ENCODE measurements at regions not wholly inside any gene's neighbourhood (a gene's known extent, or its start where the extent isn't known, plus 50 kb on each side); places are given as distances from the start of the nearest gene placed in this dataset.
"Not testable (repeated sequence)": the region's sequence is repeated elsewhere in the genome, so short reads cannot be mapped to it uniquely, and the experiment has no call there.

DNA sequence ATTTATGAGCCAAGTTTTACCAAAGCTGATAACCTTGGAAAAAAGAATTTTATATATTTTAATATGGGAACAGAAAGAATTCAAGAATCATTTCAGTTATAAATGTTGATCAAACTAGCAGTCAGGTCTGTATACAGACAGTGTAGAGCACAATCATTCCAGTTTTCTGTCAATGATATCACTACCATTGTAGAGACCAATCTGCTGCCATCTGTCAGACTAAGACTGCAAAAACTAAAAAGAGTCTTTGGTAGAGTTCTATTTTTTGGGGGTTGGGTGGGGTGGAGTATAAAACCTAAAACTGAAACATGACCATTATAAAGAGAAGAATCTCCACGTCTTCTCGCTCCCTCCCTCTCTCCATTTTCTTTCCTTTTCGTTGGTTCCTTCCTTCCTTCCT lies 204.7 kb upstream of the UBE2E3 start:
- Histone ChIP-seq H3K9ac (ENCODE audit: low read depth, low read length) (no peak overlapping the region), H3K9me3 (ENCODE audit: control insufficient read depth, insufficient read depth, low read length) (no peaks in the 10 kb centered on the region), H3K4me1 (ENCODE audit: control insufficient read depth, insufficient read depth, low read length) (peaks cover 9% of the 10 kb centered on the region), H3K27ac (ENCODE audit: low read depth, low read length) (no peak overlapping the region), H3K36me3 (ENCODE audit: control insufficient read depth, insufficient read depth, low read length) (no peaks in the 10 kb centered on the region), H3K27me3 (ENCODE audit: control insufficient read depth, insufficient read depth, low read length) (no peaks in the 10 kb centered on the region), H3K4me3 (ENCODE audit: low read depth, low read length) (no peak overlapping the region)

DNA sequence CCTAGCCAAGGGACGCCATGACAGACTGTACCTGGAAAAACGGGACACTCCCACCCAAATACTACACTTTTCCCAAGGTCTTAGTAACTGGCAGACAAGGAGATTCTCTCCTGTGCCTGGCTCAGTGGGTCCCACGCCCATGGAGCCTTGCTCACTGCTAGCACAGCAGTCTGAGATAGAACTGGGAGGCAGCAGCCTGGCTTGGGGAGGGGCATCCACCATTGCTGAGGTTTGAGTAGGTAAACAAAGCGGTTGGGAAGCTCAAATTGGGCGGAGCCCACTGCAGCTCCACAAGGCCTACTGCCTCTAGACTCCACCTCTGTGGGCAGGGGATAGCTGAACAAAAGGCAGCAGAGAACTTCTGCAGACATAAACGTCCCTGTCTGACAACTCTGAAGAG lies 215.1 kb upstream of the UBE2E3 start:
- not testable (repeated sequence) for H3K9ac ChIP-seq (ENCODE audit: low read depth, low read length); H3K36me3 ChIP-seq (ENCODE audit: control insufficient read depth, insufficient read depth, low read length); H3K27ac ChIP-seq (ENCODE audit: low read depth, low read length); H3K4me3 ChIP-seq (ENCODE audit: low read depth, low read length); H3K9me3 ChIP-seq (ENCODE audit: control insufficient read depth, insufficient read depth, low read length); H3K27me3 ChIP-seq (ENCODE audit: control insufficient read depth, insufficient read depth, low read length); H3K4me1 ChIP-seq (ENCODE audit: control insufficient read depth, insufficient read depth, low read length)

DNA sequence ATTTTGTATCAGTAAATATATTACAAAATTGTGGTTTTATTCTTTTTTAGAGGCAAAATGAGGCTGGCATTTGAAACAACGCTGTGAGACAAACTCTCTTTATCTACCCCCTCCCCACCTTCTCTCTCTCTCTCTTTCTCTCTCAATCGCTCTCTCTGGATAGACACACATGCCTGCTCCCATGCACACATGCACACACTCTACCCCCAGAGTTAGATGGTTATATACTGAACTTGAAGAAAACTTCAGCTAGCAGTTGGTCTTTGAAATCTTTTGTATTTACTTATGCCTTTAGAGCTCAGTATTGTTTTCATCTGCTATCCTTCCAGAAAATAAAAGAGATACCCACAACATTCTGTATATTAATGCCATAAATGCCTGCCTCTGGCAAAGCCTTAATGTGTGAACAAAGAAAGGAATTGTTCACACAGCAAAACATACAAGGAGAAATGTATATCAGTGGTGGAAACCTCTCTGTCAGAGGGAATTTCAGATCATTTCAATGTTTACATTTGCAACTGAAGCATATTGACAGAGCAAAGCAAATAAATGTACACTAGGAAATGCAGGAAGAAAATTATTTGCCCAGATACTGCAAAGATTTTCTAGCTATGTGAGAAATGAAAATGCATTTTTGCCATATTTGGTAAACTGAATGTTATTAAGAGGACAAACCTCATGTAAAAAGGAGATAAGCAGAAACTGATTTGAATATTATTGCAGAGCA lies 217.0 kb upstream of the UBE2E3 start:
- H3K27me3 ChIP-seq (ENCODE audit: control insufficient read depth, insufficient read depth, low read length) = no peaks in the 10 kb centered on the region
- H3K9ac ChIP-seq (ENCODE audit: low read depth, low read length) = no peak overlapping the region
- H3K4me1 ChIP-seq (ENCODE audit: control insufficient read depth, insufficient read depth, low read length) = peaks cover 13% of the 10 kb centered on the region
- no peaks in the 10 kb centered on the region for H3K36me3 ChIP-seq (ENCODE audit: control insufficient read depth, insufficient read depth, low read length)
- no peaks in the 10 kb centered on the region for H3K9me3 ChIP-seq (ENCODE audit: control insufficient read depth, insufficient read depth, low read length)
- H3K4me3 ChIP-seq (ENCODE audit: low read depth, low read length) = no peak overlapping the region
- no peak overlapping the region for H3K27ac ChIP-seq (ENCODE audit: low read depth, low read length)

DNA sequence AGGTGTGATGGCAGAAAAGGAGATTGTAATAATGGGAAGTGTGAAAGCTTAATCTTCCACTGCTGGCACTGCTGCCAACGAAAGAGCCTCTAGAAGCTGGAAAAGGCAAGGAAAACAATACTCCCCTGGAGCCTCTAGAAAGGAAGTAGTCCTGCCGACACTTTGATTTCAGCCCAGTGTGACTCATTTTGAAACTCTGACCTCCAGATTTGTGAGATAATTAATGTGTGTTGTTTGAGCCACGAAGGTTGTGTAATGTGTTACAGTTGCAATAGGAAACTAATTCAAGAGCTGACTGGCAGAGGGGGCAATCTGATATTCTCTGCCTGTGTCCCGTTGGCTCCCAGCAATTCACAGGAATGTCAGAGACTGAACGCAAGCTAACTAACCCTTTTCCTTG lies 219.2 kb upstream of the UBE2E3 start:
- no peak overlapping the region for H3K4me3 ChIP-seq (ENCODE audit: low read depth, low read length)
- no peaks in the 10 kb centered on the region for H3K9me3 ChIP-seq (ENCODE audit: control insufficient read depth, insufficient read depth, low read length)
- H3K4me1 ChIP-seq (ENCODE audit: control insufficient read depth, insufficient read depth, low read length) = peaks cover 13% of the 10 kb centered on the region
- no peak overlapping the region for H3K27ac ChIP-seq (ENCODE audit: low read depth, low read length)
- no peak overlapping the region for H3K9ac ChIP-seq (ENCODE audit: low read depth, low read length)
- H3K36me3 ChIP-seq (ENCODE audit: control insufficient read depth, insufficient read depth, low read length) = no peaks in the 10 kb centered on the region
- H3K27me3 ChIP-seq (ENCODE audit: control insufficient read depth, insufficient read depth, low read length) = no peaks in the 10 kb centered on the region

DNA sequence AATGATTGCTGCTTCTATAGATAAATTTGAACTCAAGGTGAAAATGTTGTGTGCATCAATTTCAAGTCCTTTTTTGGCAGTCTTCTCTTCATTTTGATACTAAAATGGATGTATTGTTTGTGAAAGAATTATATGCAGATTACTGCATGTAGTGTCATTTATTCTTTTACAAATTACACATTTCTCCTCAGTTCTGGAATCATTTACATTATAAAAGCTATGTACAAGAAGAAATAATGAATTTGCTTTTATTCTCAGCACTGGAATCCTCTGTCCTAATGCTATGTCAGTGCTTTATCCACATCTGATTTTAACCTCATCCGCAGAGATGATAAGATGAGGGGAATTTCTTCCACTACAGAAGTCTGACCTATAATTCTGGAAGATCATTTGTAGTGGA lies 220.8 kb upstream of the UBE2E3 start:
- Histone ChIP-seq H3K27me3 (ENCODE audit: control insufficient read depth, insufficient read depth, low read length) (no peaks in the 10 kb centered on the region), H3K36me3 (ENCODE audit: control insufficient read depth, insufficient read depth, low read length) (no peaks in the 10 kb centered on the region), H3K4me1 (ENCODE audit: control insufficient read depth, insufficient read depth, low read length) (peaks cover 13% of the 10 kb centered on the region), H3K9me3 (ENCODE audit: control insufficient read depth, insufficient read depth, low read length) (no peaks in the 10 kb centered on the region), H3K4me3 (ENCODE audit: low read depth, low read length) (no peak overlapping the region), H3K9ac (ENCODE audit: low read depth, low read length) (no peak overlapping the region), H3K27ac (ENCODE audit: low read depth, low read length) (no peak overlapping the region)

DNA sequence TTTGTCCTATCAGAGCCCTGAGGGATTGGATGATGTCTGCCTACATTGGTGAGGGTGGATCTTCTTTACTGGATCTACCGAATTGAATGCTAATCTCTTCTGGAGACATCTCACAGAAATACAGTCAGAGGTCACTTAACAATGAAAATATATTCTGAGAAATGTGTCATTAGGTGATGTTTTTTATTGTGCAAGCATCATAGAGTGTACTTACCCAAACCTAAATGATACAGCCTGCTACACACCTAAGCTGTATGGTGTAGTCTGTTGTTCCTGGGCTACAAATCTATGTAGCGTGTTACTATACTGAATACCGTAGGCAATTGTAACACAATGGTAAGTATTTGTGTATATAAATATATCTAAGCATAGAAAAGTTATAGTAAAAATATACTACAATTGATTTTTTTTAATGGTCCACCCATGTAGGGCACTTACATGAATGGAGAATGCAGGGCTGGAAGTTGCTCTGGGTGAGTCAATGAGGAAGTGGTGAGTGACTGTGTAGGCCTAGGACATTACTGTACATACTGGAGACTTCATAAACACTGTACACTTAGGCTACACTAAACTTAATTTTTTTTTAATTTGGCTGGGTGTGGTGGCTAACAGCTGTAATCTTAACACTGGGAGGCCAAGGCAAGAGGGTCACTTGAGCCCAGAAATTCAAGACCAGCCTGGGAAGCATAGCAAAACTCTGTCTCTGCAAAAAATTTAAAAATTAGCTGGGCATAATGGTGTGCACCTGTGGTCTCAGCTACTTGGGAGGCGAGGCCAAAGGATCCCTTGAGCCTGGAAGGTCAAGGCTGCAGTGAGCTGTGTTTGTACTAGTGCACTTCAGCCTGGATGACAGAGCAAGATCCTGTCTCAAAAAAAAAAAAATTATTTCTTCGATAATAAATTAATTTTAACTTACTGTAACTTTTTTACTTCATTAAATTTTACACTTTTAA lies 226.3 kb upstream of the UBE2E3 start:
- no peak overlapping the region for H3K27ac ChIP-seq (ENCODE audit: low read depth, low read length)

DNA sequence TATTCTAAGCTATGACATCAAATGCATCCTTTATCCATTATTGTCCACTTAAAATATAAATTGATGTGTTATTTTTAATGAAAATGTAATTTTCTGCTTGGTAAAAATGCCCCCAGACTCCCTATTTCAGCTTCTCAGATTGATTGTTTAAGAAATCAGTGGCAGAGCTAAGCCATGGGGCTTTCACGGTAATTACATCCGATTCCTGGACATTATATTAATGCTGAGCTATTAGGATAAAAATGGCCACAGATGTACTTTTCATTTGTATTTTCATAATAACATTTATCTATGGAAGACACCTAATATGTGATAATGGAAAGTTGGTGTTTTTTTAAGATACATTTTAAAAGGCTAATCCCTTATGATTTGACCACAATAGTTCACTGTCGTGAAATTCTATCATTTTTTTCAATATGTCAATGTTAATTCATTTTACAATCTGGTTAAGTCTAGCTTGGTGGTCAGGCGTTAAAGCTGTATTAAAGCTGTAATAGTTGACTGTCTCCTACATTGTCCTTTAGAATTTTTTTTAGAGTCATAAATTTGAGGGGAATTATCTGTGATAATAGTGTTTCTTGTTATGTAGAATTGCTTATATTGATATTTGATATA lies 229.0 kb upstream of the UBE2E3 start:
- Histone ChIP-seq H3K4me3 (ENCODE audit: low read depth, low read length) (no peak overlapping the region), H3K4me1 (ENCODE audit: control insufficient read depth, insufficient read depth, low read length) (0 out of 2 replicates have a peak, but pooled peaks cover 3% of the 10 kb centered on the region), H3K36me3 (ENCODE audit: control insufficient read depth, insufficient read depth, low read length) (no peaks in the 10 kb centered on the region), H3K9ac (ENCODE audit: low read depth, low read length) (no peak overlapping the region), H3K27ac (ENCODE audit: low read depth, low read length) (no peak overlapping the region), H3K9me3 (ENCODE audit: control insufficient read depth, insufficient read depth, low read length) (no peaks in the 10 kb centered on the region), H3K27me3 (ENCODE audit: control insufficient read depth, insufficient read depth, low read length) (no peaks in the 10 kb centered on the region)

More for the DNA sequence above, 226.3 kb upstream of the UBE2E3 start:
- no peaks in the 10 kb centered on the region for H3K4me1 ChIP-seq (ENCODE audit: control insufficient read depth, insufficient read depth, low read length)
- no peaks in the 10 kb centered on the region for H3K9me3 ChIP-seq (ENCODE audit: control insufficient read depth, insufficient read depth, low read length)
- no peak overlapping the region for H3K4me3 ChIP-seq (ENCODE audit: low read depth, low read length)
- H3K27me3 ChIP-seq (ENCODE audit: control insufficient read depth, insufficient read depth, low read length) = no peaks in the 10 kb centered on the region
- H3K9ac ChIP-seq (ENCODE audit: low read depth, low read length) = no peak overlapping the region
- no peaks in the 10 kb centered on the region for H3K36me3 ChIP-seq (ENCODE audit: control insufficient read depth, insufficient read depth, low read length)

DNA sequence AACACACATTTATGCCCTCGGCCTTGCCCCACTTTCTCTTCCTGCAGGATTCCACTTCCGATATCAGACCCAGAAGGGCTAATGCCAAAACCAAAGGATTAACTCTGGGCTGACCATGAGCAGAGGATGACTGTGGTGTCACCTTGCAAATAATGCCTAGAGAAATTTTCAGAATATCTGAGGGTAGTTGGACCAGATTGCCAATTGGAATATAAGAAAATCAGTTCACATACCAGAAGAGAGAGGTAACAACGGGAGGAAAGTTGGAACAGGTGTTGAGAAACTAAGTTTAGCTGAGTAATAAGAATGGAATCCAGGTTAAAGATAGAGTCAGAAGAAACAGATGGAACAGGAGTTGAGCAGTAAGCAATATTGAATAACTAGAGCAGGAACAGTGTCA lies 232.7 kb upstream of the UBE2E3 start:
- Histone ChIP-seq H3K9ac (ENCODE audit: low read depth, low read length) (no peak overlapping the region), H3K4me3 (ENCODE audit: low read depth, low read length) (no peak overlapping the region)

DNA sequence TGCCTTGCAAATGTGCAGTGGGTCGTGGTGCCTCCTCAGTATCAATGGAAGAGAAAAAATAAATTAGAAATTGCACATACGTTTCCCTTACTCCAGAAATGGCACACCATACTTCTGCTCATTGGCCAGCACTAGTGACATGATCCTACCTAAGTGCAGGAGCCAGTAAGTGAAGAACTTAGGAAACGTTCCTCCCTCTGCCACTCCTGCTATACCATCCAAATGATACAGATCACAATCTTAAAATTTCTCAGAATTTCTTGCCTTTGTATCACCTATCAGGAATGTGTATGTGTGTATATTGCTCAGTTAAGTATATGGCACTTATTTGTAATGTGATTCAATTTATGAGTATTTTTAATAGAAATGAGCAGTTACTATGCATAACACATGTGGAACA lies 237.0 kb upstream of the UBE2E3 start:
- H3K9ac ChIP-seq (ENCODE audit: low read depth, low read length) = no peak overlapping the region
- no peaks in the 10 kb centered on the region for H3K9me3 ChIP-seq (ENCODE audit: control insufficient read depth, insufficient read depth, low read length)
- no peak overlapping the region for H3K27ac ChIP-seq (ENCODE audit: low read depth, low read length)
- 0 out of 2 replicates have a peak, but pooled peaks cover 3% of the 10 kb centered on the region for H3K4me1 ChIP-seq (ENCODE audit: control insufficient read depth, insufficient read depth, low read length)
- H3K27me3 ChIP-seq (ENCODE audit: control insufficient read depth, insufficient read depth, low read length) = no peaks in the 10 kb centered on the region
- H3K4me3 ChIP-seq (ENCODE audit: low read depth, low read length) = no peak overlapping the region
- no peaks in the 10 kb centered on the region for H3K36me3 ChIP-seq (ENCODE audit: control insufficient read depth, insufficient read depth, low read length)

More for the DNA sequence above, 232.7 kb upstream of the UBE2E3 start:
- Histone ChIP-seq H3K4me1 (ENCODE audit: control insufficient read depth, insufficient read depth, low read length) (0 out of 2 replicates have a peak, but pooled peaks cover 3% of the 10 kb centered on the region), H3K9me3 (ENCODE audit: control insufficient read depth, insufficient read depth, low read length) (no peaks in the 10 kb centered on the region), H3K27me3 (ENCODE audit: control insufficient read depth, insufficient read depth, low read length) (no peaks in the 10 kb centered on the region), H3K27ac (ENCODE audit: low read depth, low read length) (no peak overlapping the region), H3K36me3 (ENCODE audit: control insufficient read depth, insufficient read depth, low read length) (no peaks in the 10 kb centered on the region)

DNA sequence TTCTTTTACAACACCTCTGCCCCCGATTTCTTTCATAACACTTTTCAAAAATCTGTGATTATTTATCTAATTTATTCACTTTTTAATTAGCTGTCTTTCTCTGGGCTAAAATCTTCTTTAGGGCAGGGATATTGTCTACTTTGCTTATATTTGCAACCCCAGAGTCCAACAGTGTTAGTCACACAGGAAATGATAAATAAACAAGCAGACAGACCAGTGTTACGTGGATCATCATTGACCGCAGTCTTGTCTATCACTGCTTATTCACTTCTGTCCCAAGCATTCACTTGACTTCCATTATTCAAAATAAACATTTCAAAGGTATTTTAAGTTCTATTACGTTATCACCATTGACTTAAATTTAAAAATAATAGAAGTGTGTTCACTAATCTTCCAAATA lies 237.6 kb upstream of the UBE2E3 start:
- H3K36me3 ChIP-seq (ENCODE audit: control insufficient read depth, insufficient read depth, low read length) = no peaks in the 10 kb centered on the region
- no peak overlapping the region for H3K9ac ChIP-seq (ENCODE audit: low read depth, low read length)
- H3K4me1 ChIP-seq (ENCODE audit: control insufficient read depth, insufficient read depth, low read length) = 0 out of 2 replicates have a peak, but pooled peaks cover under 1% of the 10 kb centered on the region
- H3K9me3 ChIP-seq (ENCODE audit: control insufficient read depth, insufficient read depth, low read length) = no peaks in the 10 kb centered on the region
- no peak overlapping the region for H3K4me3 ChIP-seq (ENCODE audit: low read depth, low read length)
- H3K27ac ChIP-seq (ENCODE audit: low read depth, low read length) = no peak overlapping the region
- no peaks in the 10 kb centered on the region for H3K27me3 ChIP-seq (ENCODE audit: control insufficient read depth, insufficient read depth, low read length)

DNA sequence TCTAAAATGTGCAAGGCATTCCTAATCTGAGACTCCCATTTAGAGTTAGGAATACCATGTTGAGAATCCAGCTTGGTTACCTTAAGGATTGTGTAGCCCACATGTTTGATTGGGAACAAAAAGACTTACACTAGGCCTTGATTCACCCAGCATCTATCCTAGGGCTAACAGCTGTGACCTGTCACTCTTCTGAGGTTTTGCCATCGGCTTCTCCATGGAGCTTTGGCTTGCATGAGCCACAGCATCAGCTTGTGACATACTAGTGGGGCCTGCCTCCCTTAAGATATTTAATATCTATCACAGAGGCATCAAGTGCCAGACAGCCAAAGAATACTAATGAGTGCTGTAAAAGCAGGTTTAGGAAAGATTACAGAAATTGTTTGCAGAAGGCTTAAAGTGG lies 241.3 kb upstream of the UBE2E3 start:
- Histone ChIP-seq H3K27me3 (ENCODE audit: control insufficient read depth, insufficient read depth, low read length) (no peaks in the 10 kb centered on the region), H3K9me3 (ENCODE audit: control insufficient read depth, insufficient read depth, low read length) (no peaks in the 10 kb centered on the region), H3K9ac (ENCODE audit: low read depth, low read length) (no peak overlapping the region), H3K27ac (ENCODE audit: low read depth, low read length) (no peak overlapping the region), H3K36me3 (ENCODE audit: control insufficient read depth, insufficient read depth, low read length) (no peaks in the 10 kb centered on the region), H3K4me3 (ENCODE audit: low read depth, low read length) (no peak overlapping the region), H3K4me1 (ENCODE audit: control insufficient read depth, insufficient read depth, low read length) (no peaks in the 10 kb centered on the region)

Data from HUES48 (cell line).